Epithelial cell of proximal tubule (primary cell): ENCODE measurements at regions not wholly inside any gene's neighbourhood (a gene's known extent, or its start where the extent isn't known, plus 50 kb on each side); places are given as distances from the start of the nearest gene placed in this dataset.

ENCODE experiments used
- DNase-seq: peaks from one replicate; pipeline ENCODE4 v3.0.0-alpha.2; 2011; ENCODE audit warnings: low read depth
- H3K4me3 ChIP-seq: 2 replicates; pipeline ENCODE4 v1.5.1; 2011; ENCODE audit warnings: low read depth, mild to moderate bottlenecking, low read length
- CTCF ChIP-seq: conservative IDR thresholded peaks from 2 replicates; pipeline ENCODE4 v1.5.1; 2012; ENCODE audit warnings: low read depth, mild to moderate bottlenecking, low read length

DNA sequence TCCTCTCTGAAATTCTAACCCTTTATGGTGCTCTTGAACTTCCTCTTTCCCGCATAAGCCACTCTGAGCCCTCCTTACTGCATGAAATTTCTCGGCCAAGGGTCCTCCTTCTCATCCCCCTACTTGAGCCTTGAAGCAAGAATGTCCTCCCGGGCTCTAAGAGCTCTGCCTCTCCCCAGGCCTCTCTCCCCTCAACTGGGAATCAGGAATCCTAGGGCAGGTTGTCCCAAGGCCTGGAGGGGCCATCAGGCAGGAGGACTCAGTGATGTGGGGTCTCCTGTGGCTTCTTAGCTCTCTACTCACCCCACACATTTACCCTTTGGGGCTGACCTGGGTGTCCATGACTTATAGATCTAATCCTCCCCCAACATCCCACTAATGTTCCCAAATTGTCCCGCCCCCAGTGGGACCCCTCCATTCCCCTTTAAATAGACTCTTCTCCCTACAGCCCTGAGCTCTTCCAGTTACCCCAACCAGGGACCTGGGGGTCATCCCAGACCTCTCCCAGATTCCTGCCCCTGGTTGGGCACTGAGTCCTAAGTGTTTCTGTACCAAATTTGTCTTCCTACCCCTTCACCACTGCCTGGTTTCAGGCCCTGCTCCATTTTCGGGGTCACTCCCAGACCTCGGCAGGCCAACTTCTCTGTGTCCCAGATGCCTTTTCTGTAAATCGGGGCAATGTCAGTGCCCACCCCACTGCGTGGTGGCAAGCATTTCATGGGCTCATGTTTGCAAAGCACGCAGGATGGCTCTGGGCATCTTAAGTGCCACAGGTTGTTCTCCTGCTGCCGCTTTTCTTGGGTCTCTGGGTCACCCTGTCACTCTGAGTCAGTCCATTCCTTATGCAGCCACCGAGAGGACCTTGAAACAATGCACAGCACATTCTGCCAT, 171.2 kb downstream of the ASB1 start:
- no peak overlapping the region for H3K4me3 ChIP-seq
- DNase-seq = no peak
- TF ChIP-seq CTCF = no peak

- DNase-seq = no peak
- H3K4me3 ChIP-seq = no peak overlapping the region
- no peak for TF ChIP-seq CTCF
Measured at GRCh38 chr2:238598802-238599530, 172.2 kb downstream of the ASB1 start.

GRCh38 chr2:238599549-238600505, 173.1 kb downstream of the ASB1 start:
- no peak for DNase-seq

DNA sequence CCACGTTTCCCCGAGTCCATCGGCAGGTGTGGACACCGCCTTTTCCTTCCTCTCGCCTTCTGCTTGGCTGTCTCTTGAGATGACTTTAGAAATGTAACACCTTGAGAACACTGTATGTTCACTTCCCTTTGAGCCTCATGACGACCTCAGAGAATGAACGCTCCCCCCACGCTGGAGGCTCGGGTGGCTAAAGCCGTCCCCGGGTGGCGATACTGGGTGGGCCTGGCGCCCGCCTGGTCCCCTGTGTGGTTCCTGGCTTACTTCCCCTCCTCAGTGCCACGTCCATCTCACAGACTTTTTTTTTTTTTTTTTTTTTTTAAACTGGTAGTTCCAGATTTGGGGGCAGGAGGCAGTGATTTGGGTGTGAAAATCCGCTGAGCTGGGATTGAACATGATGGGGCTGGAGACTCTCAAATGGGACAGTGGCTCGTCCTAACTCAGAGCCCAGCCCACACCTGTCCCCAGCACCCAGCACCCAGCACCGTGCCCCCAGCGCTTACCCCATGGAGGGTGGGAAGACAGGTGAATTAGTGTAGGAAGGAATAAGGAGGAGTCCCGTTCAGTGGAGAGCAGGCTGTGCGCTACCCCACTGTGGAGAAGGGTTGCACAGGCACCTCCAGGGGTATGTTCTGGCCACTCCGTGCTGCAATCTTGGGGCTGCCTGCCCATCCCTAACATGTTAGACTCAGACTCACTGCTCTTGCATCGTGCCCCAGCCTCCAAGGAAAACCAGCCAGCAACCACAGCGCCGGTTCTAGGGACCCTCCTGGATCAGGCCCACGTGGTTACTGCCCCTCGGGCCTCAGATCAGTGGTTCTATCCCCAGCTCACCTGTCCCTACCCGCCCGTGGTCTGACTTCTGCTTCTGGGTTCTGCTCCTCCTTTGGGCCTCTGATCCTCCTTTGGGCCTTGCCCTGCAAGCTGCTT, 174.0 kb downstream of the ASB1 start:
- H3K4me3 ChIP-seq = no peak overlapping the region
- TF ChIP-seq CTCF = no peak

More at GRCh38 chr2:238599549-238600505, 173.1 kb downstream of the ASB1 start:
- TF ChIP-seq CTCF = no peak
- no peak overlapping the region for H3K4me3 ChIP-seq

DNA sequence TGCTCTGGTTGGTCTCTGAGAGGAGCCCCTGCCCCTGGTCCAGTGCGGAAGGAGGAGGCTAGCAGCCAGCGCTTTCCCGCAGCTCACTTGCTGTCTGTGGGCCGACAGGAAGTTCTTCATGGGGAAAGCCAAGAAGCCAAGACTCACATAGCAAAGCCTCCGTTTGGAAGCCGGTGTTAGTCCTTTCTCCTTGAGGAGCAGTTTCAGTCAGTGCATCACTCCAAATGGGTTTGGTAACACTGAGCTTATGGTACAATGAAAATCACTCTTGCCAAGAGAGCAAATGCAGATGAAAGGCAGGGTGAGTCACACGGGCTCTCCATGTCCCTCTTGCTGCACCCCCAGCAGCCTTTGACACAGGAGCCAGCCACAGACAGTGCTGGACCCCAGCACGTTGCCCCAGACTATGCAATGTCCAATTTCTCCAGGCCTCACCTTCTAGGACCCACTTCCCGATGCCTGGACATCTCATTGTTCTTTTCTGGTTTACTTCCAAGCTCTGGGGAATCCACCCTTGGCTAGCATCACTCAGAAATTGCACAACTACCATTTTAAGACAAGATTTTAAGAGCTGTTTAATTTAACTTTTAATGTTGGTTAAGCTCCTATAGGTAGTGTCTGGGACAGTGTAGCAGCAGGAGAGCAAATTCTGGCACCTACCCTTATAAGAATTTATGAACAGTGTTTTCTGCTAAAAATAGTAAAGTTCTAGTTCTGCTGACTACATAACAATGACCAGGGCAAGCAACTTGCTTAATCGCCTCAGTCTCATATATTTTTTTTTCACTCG, 174.9 kb downstream of the ASB1 start:
- H3K4me3 ChIP-seq = no peak overlapping the region
- peak; percentile 36 for DNase-seq
- TF ChIP-seq CTCF = no peak

More for the DNA sequence above, 174.0 kb downstream of the ASB1 start:
- no peak for DNase-seq
